Activated naive CD8-positive, alpha-beta T cell treated with anti-CD3 and anti-CD28 coated beads, Interleukin-2, amount 10 ng/mL, durations not matched to agents 7 days and 5 days (primary cell): ENCODE measurements at regions not wholly inside any gene's neighbourhood (a gene's known extent, or its start where the extent isn't known, plus 50 kb on each side); places are given as distances from the start of the nearest gene placed in this dataset.

Source experiments
- ATAC-seq: fragments of 150-1000 bp; cut with Tn5 transposase; one replicate; pipeline ENCODE4 v1.10.0; 2021; ENCODE audit warnings: low read depth, moderate library complexity
- POLR2A ChIA-PET: fragments of 350-600 bp; sonication (Branson Sonifier 250); formaldehyde crosslinking; loops from one replicate; lab custom pipeline; 2021; ENCODE audit warnings: antibody characterized with exemption; lab: Charles Lee
- DNase-seq: peaks from one replicate; pipeline ENCODE4 v3.0.0; 2021
- H3K27ac Mint-ChIP-seq: one replicate; pipeline ENCODE4 v1.8.0; 2022; ENCODE audit warnings: mild to moderate bottlenecking, mixed read lengths
- H3K27me3 Mint-ChIP-seq: one replicate; pipeline ENCODE4 v1.8.0; 2022; ENCODE audit warnings: mild to moderate bottlenecking, moderate library complexity, mixed read lengths
- H3K36me3 Mint-ChIP-seq: one replicate; pipeline ENCODE4 v1.8.0; 2021; ENCODE audit warnings: mild to moderate bottlenecking, mixed read lengths
- H3K4me1 Mint-ChIP-seq: one replicate; pipeline ENCODE4 v1.8.0; 2021; ENCODE audit warnings: mixed read lengths
- H3K4me3 Mint-ChIP-seq: one replicate; pipeline ENCODE4 v1.8.0; 2022; ENCODE audit warnings: mild to moderate bottlenecking, moderate library complexity, mixed read lengths
- H3K9me3 Mint-ChIP-seq: one replicate; pipeline ENCODE4 v1.8.0; 2021; ENCODE audit warnings: mixed read lengths

DNA sequence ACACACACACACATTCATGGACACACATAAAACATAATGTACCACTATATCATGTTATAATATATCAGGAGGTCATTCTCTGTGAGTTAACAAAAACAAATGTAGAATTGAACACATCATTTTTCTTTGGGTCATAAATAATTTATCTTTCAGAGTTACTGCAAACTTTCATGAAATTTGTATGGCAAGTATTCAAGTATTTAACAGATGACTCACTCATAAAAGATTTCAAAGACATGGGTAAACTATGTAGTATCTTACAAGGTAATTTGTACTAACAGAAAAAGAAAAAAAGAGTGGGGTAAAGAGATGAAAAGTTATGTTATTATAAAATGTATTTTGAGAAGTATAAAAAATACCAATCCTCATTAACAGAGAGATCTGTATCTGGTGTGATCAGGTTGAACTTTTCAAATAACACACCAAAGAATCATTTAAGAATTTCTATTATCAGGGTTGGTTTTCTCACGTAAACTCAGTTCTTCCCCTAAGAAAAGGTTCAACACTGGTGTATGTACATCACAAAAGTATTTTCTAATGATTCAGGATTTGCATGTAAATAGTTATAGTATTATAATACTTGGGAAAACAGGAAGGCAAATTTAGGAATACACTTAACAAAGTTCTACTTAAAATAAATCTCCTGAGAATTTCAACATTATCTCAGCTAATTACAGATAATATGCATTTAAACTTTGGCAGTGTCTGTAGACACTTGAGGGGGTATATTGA, 933.1 kb upstream of the LRRN3 start:
- no peak overlapping the region for H3K4me3 Mint-ChIP-seq
- DNase-seq (no peak), ATAC-seq (no peak)
- no peak overlapping the region for H3K27ac Mint-ChIP-seq
- no peaks in the 10 kb centered on the region for H3K27me3 Mint-ChIP-seq
- POLR2A ChIA-PET, result no interaction called here
- H3K36me3 Mint-ChIP-seq, result no peaks in the 10 kb centered on the region
- no peaks in the 10 kb centered on the region for H3K9me3 Mint-ChIP-seq
- H3K4me1 Mint-ChIP-seq, result no peaks in the 10 kb centered on the region

DNA sequence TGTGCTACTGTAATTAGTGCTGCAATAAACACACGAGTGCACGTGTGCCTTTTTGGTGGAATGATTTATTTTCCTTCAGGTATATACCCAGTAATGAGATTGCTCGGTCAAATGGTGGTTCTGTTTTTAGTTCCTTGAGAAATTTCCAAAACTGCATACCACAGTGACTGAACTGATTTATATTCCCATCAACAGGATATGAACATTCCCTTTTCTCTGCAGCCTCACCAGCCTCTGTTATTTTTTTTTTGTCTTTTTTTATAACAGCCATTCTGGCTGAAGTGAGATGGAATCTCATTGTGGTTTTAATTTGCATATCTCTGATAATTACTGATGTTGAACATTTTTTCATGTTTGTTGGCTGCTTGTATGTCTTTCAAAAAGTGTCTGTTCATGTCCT, 922.9 kb upstream of the LRRN3 start:
- DNase-seq (no peak), ATAC-seq (no peak)
- H3K4me3 Mint-ChIP-seq, result no peak overlapping the region
- H3K36me3 Mint-ChIP-seq, result no peaks in the 10 kb centered on the region
- H3K4me1 Mint-ChIP-seq, result no peaks in the 10 kb centered on the region
- H3K27me3 Mint-ChIP-seq, result no peaks in the 10 kb centered on the region
- H3K27ac Mint-ChIP-seq, result no peak overlapping the region
- H3K9me3 Mint-ChIP-seq, result peaks cover 3% of the 10 kb centered on the region
- POLR2A ChIA-PET, result no interaction called here

DNA sequence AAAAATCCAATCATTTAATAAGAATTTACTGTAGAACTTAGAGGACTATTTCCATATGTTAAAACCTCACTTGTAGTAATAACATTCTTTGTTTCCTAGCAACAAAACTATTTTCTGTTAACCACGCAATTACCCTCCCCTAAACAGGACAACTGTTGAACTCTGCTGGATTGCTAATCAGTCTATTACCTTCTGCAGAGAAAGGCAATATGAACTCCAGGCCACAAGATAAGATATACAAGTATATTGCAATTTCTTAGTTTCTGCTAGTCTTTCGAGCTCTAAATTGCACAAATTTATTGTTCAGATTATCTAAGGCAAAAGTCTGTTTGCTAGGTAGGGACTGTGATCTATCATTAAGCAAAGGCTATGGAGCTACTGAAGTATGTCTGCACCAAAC, 920.1 kb upstream of the LRRN3 start:
- Mint-ChIP-seq H3K36me3 (no peaks in the 10 kb centered on the region), H3K27ac (no peak overlapping the region), H3K4me1 (no peaks in the 10 kb centered on the region), H3K27me3 (no peaks in the 10 kb centered on the region), H3K4me3 (no peak overlapping the region), H3K9me3 (no peaks in the 10 kb centered on the region)
- no peak for DNase-seq
- ATAC-seq, result no peak
- POLR2A ChIA-PET, result no interaction called here

DNA sequence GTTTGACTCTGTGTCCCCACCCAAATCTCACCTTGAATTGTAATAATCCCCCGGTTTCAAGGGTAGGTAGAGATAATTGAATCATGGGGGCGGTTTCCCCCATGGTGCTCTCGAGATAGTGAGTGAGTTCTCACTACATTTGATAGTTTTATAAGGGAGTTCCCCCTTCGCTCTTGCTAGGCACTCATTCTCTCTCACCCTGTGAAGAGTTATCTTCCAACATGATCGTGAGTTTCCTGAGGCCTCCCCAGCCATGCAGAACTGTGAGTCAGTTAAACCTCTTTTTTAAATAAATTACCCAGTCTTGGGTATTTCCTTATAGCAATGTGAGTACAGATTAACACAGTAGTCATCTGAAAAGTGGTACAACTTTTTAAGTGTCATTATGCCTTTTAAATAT, 913.5 kb upstream of the LRRN3 start:
- no peak overlapping the region for H3K27ac Mint-ChIP-seq
- ATAC-seq (no peak), DNase-seq (no peak)
- H3K36me3 Mint-ChIP-seq, result no peaks in the 10 kb centered on the region
- POLR2A ChIA-PET, result no interaction called here
- H3K4me1 Mint-ChIP-seq, result no peaks in the 10 kb centered on the region
- no peaks in the 10 kb centered on the region for H3K9me3 Mint-ChIP-seq
- H3K4me3 Mint-ChIP-seq, result no peak overlapping the region
- no peaks in the 10 kb centered on the region for H3K27me3 Mint-ChIP-seq

DNA sequence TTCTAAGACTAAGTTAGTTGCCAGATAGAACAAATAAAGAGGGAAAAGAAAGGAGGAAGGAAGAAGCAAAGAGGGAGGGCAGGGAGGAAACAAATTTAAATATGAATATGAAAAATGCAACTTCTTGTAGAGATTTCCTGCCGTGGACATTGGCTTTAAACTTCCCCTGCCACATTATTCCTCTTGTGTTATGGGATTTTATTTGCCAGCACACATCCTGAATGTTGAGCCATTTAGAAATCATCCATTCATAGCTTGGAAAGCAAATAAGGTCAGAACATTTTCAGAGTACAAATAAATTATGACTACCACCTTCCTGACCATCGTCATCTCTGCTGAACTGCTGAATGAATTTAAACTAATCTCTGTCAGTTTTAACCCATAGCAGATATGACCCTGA, 911.9 kb upstream of the LRRN3 start:
- DNase-seq (no peak), ATAC-seq (no peak)
- Mint-ChIP-seq H3K4me3 (no peak overlapping the region), H3K27me3 (no peaks in the 10 kb centered on the region), H3K27ac (no peak overlapping the region), H3K9me3 (no peaks in the 10 kb centered on the region), H3K4me1 (no peaks in the 10 kb centered on the region), H3K36me3 (no peaks in the 10 kb centered on the region)
- POLR2A ChIA-PET, result no interaction called here

DNA sequence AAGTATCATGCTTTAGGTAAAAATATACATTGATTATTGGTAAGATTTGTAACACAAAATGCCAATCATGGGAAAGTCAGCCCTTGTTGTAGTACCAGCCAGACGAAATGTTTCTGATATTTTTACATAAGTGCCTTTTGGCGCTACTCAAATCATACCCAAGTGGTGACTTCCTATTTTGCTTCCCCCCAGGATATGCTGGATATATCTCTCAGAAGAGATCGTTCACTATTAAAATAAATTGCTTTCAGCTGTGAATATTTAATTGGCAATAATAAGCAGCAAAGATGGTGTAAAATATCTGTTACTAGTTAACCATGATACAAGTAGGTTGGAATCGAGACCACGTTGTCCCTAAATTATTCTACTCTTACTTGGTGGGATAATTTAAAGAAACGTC, 909.2 kb upstream of the LRRN3 start:
- no peaks in the 10 kb centered on the region for H3K27me3 Mint-ChIP-seq
- no peak overlapping the region for H3K27ac Mint-ChIP-seq
- no peaks in the 10 kb centered on the region for H3K4me1 Mint-ChIP-seq
- H3K36me3 Mint-ChIP-seq, result no peaks in the 10 kb centered on the region
- POLR2A ChIA-PET, result no interaction called here
- no peak overlapping the region for H3K4me3 Mint-ChIP-seq
- DNase-seq, result no peak
- H3K9me3 Mint-ChIP-seq, result no peaks in the 10 kb centered on the region
- ATAC-seq, result no peak

DNA sequence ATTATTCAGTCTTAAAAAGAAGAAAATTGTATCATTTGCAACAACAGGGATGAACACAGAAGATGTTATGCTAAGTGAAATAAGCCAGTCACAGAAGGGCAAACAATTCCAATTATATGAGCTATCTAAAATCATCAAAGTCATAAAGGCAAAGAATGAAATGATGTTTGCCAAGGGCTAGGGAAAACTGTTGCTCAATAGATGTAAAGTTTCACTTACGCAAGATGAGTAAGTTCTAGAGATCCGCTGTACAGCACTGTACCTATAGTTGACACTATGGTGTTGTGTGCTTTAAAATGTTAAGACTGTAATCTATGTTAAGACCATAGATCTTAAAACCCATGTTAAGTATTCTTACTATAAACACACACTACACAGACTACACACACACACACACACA, 904.6 kb upstream of the LRRN3 start:
- no peak for DNase-seq
- Mint-ChIP-seq H3K27ac (no peak overlapping the region), H3K27me3 (no peaks in the 10 kb centered on the region), H3K4me1 (no peaks in the 10 kb centered on the region), H3K4me3 (no peak overlapping the region), H3K36me3 (no peaks in the 10 kb centered on the region), H3K9me3 (no peaks in the 10 kb centered on the region)
- POLR2A ChIA-PET, result no interaction called here
- ATAC-seq, result no peak

DNA sequence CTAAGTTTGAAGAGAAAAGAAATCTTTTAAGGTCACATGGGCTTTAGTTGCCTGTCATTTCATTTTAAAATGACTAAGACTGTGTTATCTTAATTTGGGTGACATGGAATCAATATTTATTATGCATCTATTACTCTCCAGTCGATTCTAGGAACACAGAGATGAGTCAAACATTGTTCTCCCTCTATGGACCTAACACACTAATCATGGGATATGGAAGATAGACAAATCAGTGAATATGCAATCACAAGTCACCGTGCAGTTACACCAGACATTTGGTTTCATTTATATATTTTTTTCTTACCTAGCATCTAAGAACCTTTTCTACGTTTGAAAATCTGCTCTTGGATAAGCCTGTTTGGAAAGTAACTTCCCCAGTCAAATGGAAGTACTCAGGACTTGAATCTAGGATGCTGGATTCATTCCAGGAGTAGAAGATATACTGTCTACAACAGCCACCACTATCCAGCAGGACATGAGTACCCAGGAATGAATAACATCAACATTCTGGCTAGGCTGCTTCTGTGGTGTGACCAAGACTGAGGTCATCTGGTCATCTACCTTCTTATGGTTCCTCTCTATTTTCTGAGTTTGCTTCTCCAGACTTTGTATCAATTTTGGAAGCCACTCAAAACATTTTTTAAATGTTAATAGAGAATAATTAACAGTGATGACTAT, 902.9 kb upstream of the LRRN3 start:
- Mint-ChIP-seq H3K27ac (no peak overlapping the region), H3K4me1 (no peaks in the 10 kb centered on the region), H3K4me3 (no peak overlapping the region), H3K27me3 (no peaks in the 10 kb centered on the region), H3K9me3 (no peaks in the 10 kb centered on the region), H3K36me3 (no peaks in the 10 kb centered on the region)
- POLR2A ChIA-PET, result no interaction called here
- DNase-seq (no peak), ATAC-seq (no peak)

DNA sequence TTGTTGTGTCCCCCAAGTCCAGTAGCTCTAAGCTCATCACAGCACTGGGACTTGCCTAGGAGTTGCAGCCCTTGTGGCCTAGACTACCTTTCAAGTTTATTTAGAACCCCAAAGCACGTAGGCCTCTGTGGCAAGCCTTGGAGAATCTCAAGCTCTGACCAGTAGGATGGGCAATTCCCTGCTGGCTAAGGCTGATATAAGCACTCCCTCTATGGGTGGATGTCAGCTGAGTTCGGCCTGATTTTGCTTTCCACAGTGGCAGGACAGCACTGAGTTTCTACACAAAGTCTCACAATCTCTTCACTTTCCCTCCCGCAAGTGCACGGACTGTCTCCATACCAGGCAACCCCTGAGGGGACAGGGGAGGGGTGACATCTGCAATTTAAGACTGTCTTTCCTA, 886.4 kb upstream of the LRRN3 start:
- peaks cover 2% of the 10 kb centered on the region for H3K27me3 Mint-ChIP-seq
- no peaks in the 10 kb centered on the region for H3K36me3 Mint-ChIP-seq
- no peak overlapping the region for H3K4me3 Mint-ChIP-seq
- ATAC-seq (no peak), DNase-seq (no peak)
- no peaks in the 10 kb centered on the region for H3K4me1 Mint-ChIP-seq
- POLR2A ChIA-PET, result no interaction called here
- H3K9me3 Mint-ChIP-seq, result peaks cover 3% of the 10 kb centered on the region
- H3K27ac Mint-ChIP-seq, result no peak overlapping the region

DNA sequence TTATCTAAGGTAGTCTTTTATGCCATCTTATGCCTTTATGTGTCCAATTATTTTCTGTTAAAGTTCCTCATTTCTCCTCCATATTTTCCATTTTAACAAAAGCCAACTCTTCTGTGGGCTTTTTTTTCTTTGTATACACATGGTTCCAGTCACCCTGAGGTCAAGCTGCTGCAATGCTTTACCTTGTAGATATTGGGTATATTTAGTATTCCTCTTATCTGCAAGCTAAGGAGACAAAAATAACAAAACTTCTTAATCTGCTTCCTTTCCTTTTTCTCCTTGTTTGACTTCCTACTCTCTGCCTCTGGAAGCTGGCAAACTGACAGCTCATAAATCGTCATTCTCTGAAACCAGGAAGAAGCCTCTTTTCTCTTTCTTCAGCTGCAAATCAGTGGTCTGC, 885.0 kb upstream of the LRRN3 start:
- Mint-ChIP-seq H3K36me3 (no peaks in the 10 kb centered on the region), H3K27me3 (peaks cover 2% of the 10 kb centered on the region), H3K4me3 (no peak overlapping the region), H3K27ac (no peak overlapping the region), H3K9me3 (peaks cover 2% of the 10 kb centered on the region), H3K4me1 (no peaks in the 10 kb centered on the region)
- ATAC-seq (no peak), DNase-seq (no peak)
- POLR2A ChIA-PET, result no interaction called here

DNA sequence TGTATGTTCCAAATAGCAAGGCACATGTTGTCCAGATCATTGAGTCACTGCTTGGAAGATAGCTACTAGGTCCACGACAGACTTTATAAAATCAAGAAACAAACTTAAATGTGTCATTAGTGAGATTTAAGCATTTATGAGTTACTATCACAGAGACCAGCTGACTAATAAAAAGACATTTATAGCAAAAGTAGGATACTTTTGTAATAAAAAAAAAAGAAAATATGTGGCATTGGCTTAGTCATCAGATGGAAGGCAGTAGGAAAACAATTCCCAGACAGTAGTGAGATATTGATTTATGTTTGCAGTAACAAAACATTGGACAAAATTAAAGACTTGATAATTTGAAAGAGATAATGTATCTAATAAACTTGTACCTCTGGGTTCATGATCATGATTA, 881.0 kb upstream of the LRRN3 start:
- ATAC-seq, result no peak

DNA sequence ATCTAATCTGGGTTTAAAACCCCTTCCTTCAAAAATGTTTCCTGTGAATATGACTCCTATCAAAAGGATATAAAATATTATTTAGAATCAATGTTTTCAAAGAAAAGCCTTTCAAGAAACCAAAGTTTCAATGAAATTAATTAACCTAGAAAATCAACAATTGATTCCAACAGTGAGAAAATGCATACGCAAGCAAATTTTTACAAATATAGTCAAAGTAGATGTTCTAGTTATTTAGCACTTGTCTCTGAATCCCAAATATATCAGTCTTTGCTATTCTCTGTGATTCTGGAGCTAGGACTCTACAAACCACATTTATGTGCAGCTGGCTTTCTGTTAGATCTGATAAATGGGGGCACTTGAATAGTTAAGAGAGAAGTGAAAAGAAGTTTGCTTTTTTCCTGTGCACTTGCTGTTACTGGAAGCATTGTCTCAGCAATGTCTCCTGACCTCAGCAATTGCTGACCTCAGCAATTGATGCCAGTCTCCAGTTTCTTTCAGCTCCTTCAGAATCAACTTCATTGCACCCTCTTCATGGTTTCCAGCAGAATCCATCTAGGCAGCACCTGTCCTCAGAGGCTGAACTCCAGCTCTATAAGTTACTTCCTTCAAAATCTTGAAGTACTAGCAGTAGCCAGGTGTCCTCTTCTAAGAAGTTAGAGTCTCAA, 879.9 kb upstream of the LRRN3 start:
- POLR2A ChIA-PET, result no interaction called here

More for the DNA sequence above, 881.0 kb upstream of the LRRN3 start:
- Mint-ChIP-seq H3K36me3 (no peaks in the 10 kb centered on the region), H3K4me1 (no peaks in the 10 kb centered on the region), H3K27me3 (no peaks in the 10 kb centered on the region), H3K4me3 (no peak overlapping the region), H3K27ac (no peak overlapping the region), H3K9me3 (peaks cover 5% of the 10 kb centered on the region)
- POLR2A ChIA-PET, result no interaction called here
- no peak for DNase-seq

DNA sequence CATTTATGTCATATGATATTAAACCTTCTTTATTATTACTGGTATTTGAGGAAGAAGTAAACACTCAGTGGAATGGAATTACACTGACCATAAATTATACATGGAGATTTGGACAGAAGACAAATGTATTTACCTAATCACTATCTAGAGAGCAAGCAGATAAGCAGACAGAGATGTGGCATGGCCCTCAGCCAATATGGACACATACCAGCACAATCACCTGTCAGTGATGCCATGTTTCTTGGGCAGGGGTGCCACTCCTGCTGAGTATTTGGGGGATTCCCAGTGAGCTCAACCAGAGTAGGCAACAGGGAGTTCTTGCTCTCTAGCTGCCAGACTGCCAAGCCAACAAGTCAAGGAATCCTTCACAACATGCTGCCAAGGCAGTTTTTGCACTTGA, 866.3 kb upstream of the LRRN3 start:
- no peaks in the 10 kb centered on the region for H3K4me1 Mint-ChIP-seq
- POLR2A ChIA-PET, result no interaction called here
- H3K27ac Mint-ChIP-seq, result no peak overlapping the region
- DNase-seq, result no peak
- H3K4me3 Mint-ChIP-seq, result no peak overlapping the region
- H3K36me3 Mint-ChIP-seq, result no peaks in the 10 kb centered on the region
- no peak for ATAC-seq
- no peaks in the 10 kb centered on the region for H3K9me3 Mint-ChIP-seq
- H3K27me3 Mint-ChIP-seq, result peaks cover 2% of the 10 kb centered on the region

More for the DNA sequence above, 879.9 kb upstream of the LRRN3 start:
- ATAC-seq (no peak), DNase-seq (no peak)
- H3K4me1 Mint-ChIP-seq, result no peaks in the 10 kb centered on the region
- H3K27ac Mint-ChIP-seq, result no peak overlapping the region
- H3K4me3 Mint-ChIP-seq, result no peak overlapping the region
- peaks cover 6% of the 10 kb centered on the region for H3K9me3 Mint-ChIP-seq
- no peaks in the 10 kb centered on the region for H3K27me3 Mint-ChIP-seq
- H3K36me3 Mint-ChIP-seq, result no peaks in the 10 kb centered on the region

DNA sequence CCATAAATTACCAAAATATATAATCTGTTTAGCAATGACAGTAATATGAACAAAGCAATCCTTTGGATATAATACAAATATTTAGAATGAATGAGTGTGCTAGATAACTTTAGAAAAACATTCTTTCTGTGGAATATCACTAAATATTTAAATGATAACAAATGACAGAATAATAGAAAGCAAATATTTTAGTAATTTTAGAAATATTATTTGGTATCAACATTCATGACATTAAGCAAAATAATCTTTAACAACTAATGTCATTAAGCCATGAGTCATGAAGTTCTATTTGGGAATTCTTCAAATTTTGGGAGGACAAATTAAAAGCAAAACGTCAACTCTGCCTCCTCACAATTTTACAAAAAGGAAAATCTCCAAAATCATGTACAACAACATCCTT, 844.8 kb upstream of the LRRN3 start:
- H3K27me3 Mint-ChIP-seq, result peaks cover 2% of the 10 kb centered on the region
- peaks cover 1% of the 10 kb centered on the region for H3K9me3 Mint-ChIP-seq
- no peak for ATAC-seq
- no peaks in the 10 kb centered on the region for H3K4me1 Mint-ChIP-seq
- POLR2A ChIA-PET, result no interaction called here
- H3K4me3 Mint-ChIP-seq, result no peak overlapping the region
- DNase-seq, result no peak
- no peaks in the 10 kb centered on the region for H3K36me3 Mint-ChIP-seq
- no peak overlapping the region for H3K27ac Mint-ChIP-seq
